NB4 (cell line): ENCODE measurements at regions not wholly inside any gene's neighbourhood (a gene's known extent, or its start where the extent isn't known, plus 50 kb on each side); places are given as distances from the start of the nearest gene placed in this dataset.

Experiments
- POLR2A ChIP-seq: IDR thresholded peaks from 2 replicates; pipeline ENCODE4 v1.6.1; 2011; ENCODE audit warnings: mild to moderate bottlenecking; ENCODE audit not compliant: insufficient read length; ENCODE audit errors: extremely low read depth
- TF ChIP-seq, protein P1 (sequence below): IDR thresholded peaks from one replicate; pipeline ENCODE4 v1.5.1; 2012; ENCODE audit warnings: low read depth, low read length
- TF ChIP-seq, protein P2 (sequence below): IDR thresholded peaks from 2 replicates; pipeline ENCODE4 v1.6.1; 2011; ENCODE audit warnings: low read depth, low read length

DNA sequence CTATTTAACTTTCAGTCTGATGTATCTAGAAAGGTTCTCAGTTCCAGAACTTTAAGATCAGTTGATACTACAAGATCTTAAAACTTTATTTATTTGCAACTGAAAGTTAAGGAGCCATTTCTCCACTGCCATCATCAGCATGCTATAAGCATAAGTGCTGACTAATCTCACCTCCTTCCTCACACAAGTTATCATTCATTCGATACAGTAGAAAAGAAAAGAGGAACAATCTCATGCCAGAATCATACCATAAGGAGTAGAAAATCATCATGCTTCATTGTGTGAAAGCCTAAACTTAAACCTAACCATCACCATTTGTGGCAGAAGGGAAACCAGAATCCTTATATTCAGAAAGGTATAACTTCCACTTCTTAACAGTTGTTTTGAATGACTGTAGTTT lies 176.6 kb upstream of the NRXN1 start:
- TF ChIP-seq, protein P1, sequence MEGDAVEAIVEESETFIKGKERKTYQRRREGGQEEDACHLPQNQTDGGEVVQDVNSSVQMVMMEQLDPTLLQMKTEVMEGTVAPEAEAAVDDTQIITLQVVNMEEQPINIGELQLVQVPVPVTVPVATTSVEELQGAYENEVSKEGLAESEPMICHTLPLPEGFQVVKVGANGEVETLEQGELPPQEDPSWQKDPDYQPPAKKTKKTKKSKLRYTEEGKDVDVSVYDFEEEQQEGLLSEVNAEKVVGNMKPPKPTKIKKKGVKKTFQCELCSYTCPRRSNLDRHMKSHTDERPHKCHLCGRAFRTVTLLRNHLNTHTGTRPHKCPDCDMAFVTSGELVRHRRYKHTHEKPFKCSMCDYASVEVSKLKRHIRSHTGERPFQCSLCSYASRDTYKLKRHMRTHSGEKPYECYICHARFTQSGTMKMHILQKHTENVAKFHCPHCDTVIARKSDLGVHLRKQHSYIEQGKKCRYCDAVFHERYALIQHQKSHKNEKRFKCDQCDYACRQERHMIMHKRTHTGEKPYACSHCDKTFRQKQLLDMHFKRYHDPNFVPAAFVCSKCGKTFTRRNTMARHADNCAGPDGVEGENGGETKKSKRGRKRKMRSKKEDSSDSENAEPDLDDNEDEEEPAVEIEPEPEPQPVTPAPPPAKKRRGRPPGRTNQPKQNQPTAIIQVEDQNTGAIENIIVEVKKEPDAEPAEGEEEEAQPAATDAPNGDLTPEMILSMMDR, result no peak
- no peak for TF ChIP-seq POLR2A
- TF ChIP-seq, protein P2, sequence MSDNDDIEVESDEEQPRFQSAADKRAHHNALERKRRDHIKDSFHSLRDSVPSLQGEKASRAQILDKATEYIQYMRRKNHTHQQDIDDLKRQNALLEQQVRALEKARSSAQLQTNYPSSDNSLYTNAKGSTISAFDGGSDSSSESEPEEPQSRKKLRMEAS, result no peak
